Activated T-cell treated with anti-CD3 and anti-CD28 coated beads for 4 hours (primary cell): ENCODE measurements at regions not wholly inside any gene's neighbourhood (a gene's known extent, or its start where the extent isn't known, plus 50 kb on each side); places are given as distances from the start of the nearest gene placed in this dataset.
"Not testable (repeated sequence)": the region's sequence is repeated elsewhere in the genome, so short reads cannot be mapped to it uniquely, and the experiment has no call there.

Experiments used
- DNase-seq: peaks from one replicate; pipeline ENCODE4 v3.0.0-alpha.2; 2020

- no peak for DNase-seq
Observed at GRCh38 chr21:23939369-23940065, 1667.8 kb downstream of the MRPL39 start.

GRCh38 chr21:23936991-23937390, 1670.3 kb downstream of the MRPL39 start:
- DNase-seq, result no peak

DNA sequence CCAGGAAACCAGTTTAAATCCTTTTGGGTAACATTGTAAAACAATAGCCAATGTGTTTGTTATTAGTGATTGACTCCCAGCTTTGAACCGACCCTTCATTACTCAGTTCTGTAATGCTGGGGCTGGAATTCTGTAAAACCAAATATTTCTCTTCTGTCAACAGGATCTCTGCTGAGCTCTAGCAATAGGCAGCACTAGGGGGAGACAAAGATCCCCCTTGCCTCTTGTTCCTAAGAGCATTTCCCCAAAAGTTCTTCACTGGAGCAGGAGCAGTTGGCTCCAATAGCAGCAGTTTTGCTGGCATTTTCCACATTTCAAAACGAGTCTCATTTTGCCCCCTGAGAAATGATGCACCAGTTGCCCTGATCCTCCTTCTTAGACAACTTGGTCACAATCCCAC, 1671.1 kb downstream of the MRPL39 start:
- DNase-seq, result no peak

- DNase-seq, result no peak
Observed at GRCh38 chr21:23930565-23930964, 1676.7 kb downstream of the MRPL39 start.

GRCh38 chr21:23926430-23926829, 1680.9 kb downstream of the MRPL39 start:
- not testable (repeated sequence) for DNase-seq

DNA sequence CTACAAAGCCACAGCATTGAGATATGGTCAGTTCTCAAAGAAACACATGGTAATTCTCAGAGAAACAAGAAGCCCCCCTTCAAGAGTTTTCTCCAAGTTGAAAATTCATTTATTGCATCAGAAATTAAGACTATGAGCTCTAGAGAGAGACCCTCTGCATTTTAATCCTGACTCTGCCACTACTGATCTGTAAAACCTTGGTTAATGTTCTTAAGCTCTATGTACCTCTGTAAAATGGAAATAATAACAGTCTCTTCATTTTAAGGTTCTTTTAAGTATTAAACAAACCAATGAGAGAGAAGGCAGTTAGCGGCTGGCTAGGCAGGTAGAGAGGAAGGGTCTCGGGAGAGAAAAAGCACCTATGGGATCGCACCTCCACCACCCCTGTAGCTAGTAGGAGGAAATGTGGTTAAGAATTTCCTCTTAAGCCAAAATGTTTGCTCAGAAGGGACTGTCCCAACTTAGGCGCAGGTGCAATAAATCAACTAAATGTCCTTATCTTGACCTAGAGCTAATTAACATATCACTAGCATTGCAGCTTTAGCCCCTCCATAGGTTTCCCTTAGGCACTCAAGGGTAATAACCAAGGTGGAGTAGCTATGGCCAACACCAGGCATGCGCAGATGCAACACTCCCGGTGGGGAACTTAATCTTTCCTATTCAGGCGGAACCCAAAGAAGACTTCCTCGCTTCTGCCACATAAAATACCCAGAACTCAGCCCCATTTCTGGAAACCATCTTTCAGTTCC, 1685.4 kb downstream of the MRPL39 start:
- no peak for DNase-seq

DNA sequence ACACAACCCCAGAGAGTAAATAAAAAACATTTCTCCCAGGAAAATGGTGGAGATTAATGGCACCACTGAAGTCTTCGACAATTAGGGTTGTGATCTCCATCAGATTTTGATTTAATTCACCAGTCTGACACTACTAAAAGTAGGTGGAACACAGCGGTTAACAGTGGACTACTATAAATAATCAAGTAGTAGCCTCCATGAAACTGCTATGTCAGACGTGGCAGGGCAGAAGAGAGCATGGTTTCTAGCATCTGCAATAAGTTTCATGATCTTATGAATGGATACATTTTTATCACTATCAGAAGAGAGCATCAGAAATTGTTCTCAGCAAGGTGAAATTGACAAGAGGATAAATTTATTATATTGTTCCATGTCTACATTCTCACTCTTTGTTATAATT, 1706.6 kb downstream of the MRPL39 start:
- no peak for DNase-seq

GRCh38 chr21:23899561-23899960, 1707.7 kb downstream of the MRPL39 start:
- no peak for DNase-seq

DNA sequence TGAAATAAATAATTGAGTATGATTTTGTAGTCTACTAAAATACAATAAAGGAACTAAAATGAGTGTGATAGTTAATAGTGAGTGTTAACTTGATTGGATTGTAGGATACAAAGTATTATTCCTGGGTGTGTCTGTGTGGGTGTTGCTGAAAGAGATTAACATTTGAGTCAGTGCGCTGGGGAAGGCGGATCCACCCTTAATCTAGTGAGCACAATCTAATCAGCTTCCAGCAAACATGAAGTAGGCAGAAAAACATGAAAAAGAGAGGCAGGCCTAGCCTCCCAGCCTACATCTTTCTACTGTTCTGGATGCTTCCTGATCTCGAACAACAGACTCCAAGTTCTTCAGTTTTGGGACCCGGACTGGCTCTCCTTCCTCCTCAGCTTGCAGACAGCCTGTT, 1716.6 kb downstream of the MRPL39 start:
- no peak for DNase-seq

GRCh38 chr21:23887725-23888306, 1719.5 kb downstream of the MRPL39 start:
- DNase-seq, result peak; percentile 9

DNA sequence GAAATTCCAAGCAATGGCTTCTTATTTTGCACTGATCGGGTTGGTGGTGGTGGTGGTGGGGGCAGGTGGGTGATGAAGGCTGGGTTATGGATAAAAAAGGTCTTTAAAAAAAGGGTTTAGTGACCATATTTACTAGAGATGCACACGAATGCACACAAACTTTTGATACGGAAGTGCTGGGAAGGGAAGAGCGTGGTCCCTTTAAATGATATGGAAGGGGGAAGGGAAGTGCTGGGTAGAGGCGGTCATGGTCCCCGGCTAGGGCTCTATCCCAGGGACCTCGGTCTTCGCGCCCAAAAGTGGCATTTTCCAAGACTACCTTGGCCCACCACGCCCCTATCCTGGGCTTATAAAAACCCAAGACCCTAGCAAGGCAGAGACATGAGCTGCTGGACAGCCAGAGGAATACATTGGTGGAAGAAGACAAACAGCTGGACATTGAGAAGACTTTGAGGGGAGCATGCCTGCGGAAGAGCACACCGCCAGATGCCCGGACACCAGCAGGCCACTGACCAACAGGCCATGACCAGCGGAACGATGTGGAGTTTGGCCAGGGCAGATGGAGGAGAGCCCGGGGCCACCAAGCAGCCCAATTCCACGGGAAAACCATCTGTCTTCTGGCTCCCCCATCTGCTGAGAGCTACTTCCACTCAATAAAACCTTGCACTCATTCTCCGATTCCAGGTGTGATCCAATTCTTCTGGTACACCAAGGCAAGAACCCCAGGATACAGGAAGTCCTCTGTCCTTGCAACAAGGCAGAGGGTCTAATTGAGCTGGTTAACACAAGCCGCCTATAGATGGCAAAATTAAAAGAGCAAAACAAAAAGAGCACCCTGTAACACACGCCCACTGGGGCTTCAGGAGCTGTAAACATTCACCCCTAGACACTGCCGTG, 1720.2 kb downstream of the MRPL39 start:
- no peak for DNase-seq

GRCh38 chr21:23881783-23882182, 1725.5 kb downstream of the MRPL39 start:
- DNase-seq, result no peak

DNA sequence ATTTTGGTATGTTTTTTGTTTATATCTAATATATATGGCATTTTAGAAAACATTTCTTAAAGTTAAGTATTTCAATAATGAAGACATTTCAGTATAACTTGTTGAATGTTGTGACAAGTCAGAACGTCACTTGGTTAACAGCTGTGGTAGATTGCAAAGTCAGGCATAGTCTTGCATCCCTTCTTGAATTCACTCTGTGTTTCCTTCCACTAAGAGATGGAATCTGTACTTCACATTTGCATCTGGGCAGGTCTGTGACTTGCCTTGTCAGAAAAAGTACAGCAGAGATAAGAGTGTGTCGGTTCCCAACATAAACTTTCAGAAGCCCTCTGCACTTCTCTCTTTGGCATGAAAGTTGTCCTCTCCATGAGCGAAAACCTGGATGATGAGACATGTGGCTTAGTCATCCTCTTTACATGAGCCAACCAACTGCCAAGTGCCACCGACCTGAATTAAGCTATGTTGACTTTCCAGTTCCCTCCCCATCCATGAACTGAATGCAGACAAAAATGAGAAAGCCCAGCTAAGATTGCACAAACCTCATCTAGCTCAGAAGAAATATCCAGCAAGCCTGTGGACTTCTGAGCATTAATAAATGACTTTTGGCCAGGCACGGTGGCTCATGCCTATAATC, 1730.2 kb downstream of the MRPL39 start:
- no peak for DNase-seq

DNA sequence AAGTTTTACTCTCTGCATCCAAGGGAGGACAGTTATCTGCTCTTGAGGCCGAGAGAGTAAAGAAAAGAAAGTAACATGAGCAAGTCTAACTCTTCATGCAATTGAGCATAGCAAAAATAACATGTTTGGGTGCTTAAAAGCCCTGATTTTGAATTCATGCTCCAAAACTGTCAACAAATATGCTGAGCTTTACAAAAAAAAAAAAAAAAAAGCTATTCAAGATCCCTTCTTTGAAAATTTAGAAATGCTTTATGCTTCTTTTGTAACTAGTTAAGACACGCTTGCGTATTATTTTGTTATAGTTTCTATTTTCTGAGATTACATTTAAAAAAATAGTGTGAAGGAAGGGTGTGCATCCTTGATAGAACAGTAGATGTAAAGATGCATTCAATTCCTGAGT, 1733.0 kb downstream of the MRPL39 start:
- no peak for DNase-seq

DNA sequence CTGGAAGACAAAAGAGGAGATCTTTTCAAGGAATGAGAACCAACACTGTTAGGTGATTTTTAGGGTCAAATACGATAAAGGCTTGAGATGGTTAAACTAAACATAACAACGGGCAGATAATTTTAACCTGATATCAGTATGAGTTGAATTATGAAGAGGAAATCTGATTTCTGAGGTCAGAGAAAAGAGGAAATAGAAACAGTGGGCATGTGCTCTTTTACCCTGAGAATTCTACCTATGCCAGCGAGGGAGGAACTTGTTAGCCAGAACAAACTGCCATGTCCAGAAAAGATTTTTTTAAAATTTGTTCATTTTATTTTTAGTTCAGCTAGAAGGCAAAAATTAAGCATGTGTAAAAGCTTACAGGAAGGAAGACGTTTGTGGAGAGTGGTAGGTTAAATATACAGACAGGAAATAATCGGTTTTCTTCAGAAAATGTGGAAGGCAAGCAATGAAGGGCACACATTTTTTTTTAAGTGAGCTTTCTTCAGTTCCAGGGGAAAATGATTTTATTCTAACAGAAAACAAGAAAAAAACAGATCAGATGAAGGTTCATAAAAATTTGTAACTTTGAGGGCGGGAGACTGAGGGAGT, 1745.3 kb downstream of the MRPL39 start:
- DNase-seq, result no peak

DNA sequence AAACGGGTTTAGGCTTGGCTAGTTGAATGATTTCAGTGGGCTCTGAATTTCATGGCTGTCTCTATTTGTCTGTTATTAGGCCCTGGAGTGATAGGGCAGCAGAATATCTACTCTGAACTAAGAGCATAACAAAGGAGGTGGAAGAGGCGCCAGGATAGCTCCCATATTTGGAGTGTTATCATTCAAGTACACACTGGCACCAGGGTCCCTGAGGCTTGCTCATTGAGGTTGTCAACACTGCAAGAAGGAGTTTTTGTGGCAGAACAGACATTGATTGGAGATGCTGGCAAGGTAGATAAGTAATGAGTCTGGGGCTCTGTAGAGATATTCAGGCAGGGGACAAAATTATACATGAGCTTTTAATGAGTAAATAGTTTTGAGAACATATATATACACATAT, 1748.4 kb downstream of the MRPL39 start:
- DNase-seq, result no peak

DNA sequence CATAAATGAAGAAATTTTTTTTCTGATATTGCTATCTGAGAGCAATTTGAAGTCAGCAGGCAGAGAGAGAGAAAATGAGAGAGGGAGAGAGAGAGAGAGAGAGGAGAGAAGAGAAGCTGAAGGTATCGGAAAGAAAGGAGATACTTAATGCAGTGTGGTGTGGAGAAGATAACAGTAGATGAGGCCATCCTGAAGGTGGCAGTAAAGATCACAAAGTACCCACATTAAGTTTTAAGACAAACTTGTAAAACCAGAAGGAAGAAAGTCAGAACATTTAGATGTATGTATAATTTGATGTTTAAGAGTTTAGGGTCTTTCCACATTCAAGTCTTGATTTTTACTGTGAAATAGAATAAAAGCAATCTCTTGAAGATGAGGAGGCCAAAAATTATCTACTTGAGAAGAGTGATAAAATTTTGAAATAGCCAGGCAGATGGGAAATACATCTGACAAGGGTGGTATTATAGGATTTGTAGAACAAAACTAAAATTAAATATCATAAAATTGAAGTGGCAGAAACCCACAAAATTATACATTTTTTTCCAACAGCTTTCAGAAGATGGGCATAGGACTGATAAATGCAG, 1753.4 kb downstream of the MRPL39 start:
- DNase-seq, result no peak

DNA sequence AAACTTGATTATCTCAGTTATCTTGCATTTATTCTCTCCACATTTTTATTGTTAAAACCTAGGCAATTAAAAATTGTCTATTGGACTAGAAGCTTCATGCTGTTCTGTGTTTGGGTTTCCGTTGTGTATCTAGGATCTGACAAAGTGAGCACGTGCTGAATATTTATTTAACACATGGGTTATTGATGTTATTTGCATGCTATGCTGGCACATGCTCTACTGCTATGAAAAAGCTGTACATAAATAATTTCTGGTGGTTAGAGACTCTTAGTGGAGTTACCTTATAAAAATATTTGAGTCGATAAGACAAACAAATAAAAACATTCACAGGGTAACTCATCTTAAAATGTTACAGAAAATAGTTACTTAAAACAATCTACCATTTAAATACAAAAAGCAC, 1769.7 kb downstream of the MRPL39 start:
- DNase-seq, result no peak

- DNase-seq, result no peak
Observed at GRCh38 chr21:23822760-23823159, 1784.5 kb downstream of the MRPL39 start.

- DNase-seq, result no peak
Observed at GRCh38 chr21:23817337-23817736, 1789.9 kb downstream of the MRPL39 start.

GRCh38 chr21:23812485-23812884, 1794.8 kb downstream of the MRPL39 start:
- no peak for DNase-seq

DNA sequence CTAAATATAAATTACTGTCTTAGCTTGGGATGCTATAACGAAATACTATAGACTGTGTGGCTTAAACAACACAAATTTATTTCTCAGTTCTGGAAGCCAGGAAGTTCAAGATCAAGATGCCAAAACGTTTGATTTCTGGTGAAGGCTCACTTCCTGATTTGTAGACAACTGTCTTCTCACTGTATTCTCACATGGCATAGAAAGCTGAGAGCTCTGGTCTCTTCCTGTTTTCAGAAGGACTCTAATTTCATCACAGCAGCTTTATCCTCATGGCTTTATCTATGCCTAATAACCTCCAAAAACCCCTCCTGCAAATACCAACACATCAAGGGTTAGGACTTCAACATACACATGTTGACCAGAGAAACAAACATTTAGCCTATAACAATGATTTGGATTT, 1795.5 kb downstream of the MRPL39 start:
- DNase-seq, result no peak
